GM18507 (cell line): ENCODE measurements at regions not wholly inside any gene's neighbourhood (a gene's known extent, or its start where the extent isn't known, plus 50 kb on each side); places are given as distances from the start of the nearest gene placed in this dataset.
"Not testable (repeated sequence)": the region's sequence is repeated elsewhere in the genome, so short reads cannot be mapped to it uniquely, and the experiment has no call there.

Source experiments
- DNase-seq: peaks from one replicate; pipeline ENCODE4 v3.0.0; 2011; ENCODE audit warnings: low read depth; ENCODE audit not compliant: insufficient read length; ENCODE audit errors: extremely low spot score
- FAIRE-seq: peaks from 2 replicates; lab custom pipeline; 2011; peaks lifted over from hg19 to GRCh38; lab: Jason Lieb, UNC

- FAIRE-seq (no peak), DNase-seq (no peak)
These were observed 815.2 kb downstream of the NR4A2 start for GRCh38 chr2:155517362-155517761.

GRCh38 chr2:155513248-155513647, 814.8 kb downstream of the KCNJ3 start:
- DNase-seq: no peak
- no peak for FAIRE-seq

GRCh38 chr2:155502766-155503165, 804.3 kb downstream of the KCNJ3 start:
- FAIRE-seq: no peak
- DNase-seq: no peak

GRCh38 chr2:155498106-155498505, 799.6 kb downstream of the KCNJ3 start:
- no peak for DNase-seq

GRCh38 chr2:155494744-155495143, 796.2 kb downstream of the KCNJ3 start:
- no peak for DNase-seq
- no peak for FAIRE-seq

More at GRCh38 chr2:155498106-155498505, 799.6 kb downstream of the KCNJ3 start:
- FAIRE-seq: no peak

GRCh38 chr2:155485141-155485842, 786.8 kb downstream of the KCNJ3 start:
- no peak for FAIRE-seq
- no peak for DNase-seq

GRCh38 chr2:155481141-155481540, 782.6 kb downstream of the KCNJ3 start:
- DNase-seq (no peak), FAIRE-seq (no peak)

GRCh38 chr2:155472018-155472417, 773.5 kb downstream of the KCNJ3 start:
- not testable (repeated sequence) for FAIRE-seq

GRCh38 chr2:155456222-155456621, 757.7 kb downstream of the KCNJ3 start:
- no peak for FAIRE-seq
- no peak for DNase-seq

More at GRCh38 chr2:155472018-155472417, 773.5 kb downstream of the KCNJ3 start:
- DNase-seq: not testable (repeated sequence)

- no peak for FAIRE-seq
These were observed 744.4 kb downstream of the KCNJ3 start for GRCh38 chr2:155442755-155443372.

GRCh38 chr2:155442088-155442487, 743.6 kb downstream of the KCNJ3 start:
- no peak for FAIRE-seq

More at GRCh38 chr2:155442755-155443372, 744.4 kb downstream of the KCNJ3 start:
- DNase-seq: no peak

GRCh38 chr2:155431004-155431507, 732.6 kb downstream of the KCNJ3 start:
- DNase-seq (no peak), FAIRE-seq (no peak)

More at GRCh38 chr2:155442088-155442487, 743.6 kb downstream of the KCNJ3 start:
- no peak for DNase-seq

- DNase-seq (no peak), FAIRE-seq (no peak)
These were observed 729.0 kb downstream of the KCNJ3 start for GRCh38 chr2:155427470-155427869.

GRCh38 chr2:155424518-155424917, 726.0 kb downstream of the KCNJ3 start:
- FAIRE-seq: no peak
- DNase-seq: no peak

- no peak for FAIRE-seq
These were observed 720.3 kb downstream of the KCNJ3 start for GRCh38 chr2:155418753-155419152.

GRCh38 chr2:155412598-155412997, 714.1 kb downstream of the KCNJ3 start:
- no peak for FAIRE-seq
- no peak for DNase-seq

More at GRCh38 chr2:155418753-155419152, 720.3 kb downstream of the KCNJ3 start:
- no peak for DNase-seq

GRCh38 chr2:155404433-155405002, 706.0 kb downstream of the KCNJ3 start:
- DNase-seq (no peak), FAIRE-seq (no peak)

GRCh38 chr2:155393406-155393805, 694.9 kb downstream of the KCNJ3 start:
- DNase-seq (no peak), FAIRE-seq (no peak)

- DNase-seq (no peak), FAIRE-seq (no peak)
These were observed 693.2 kb downstream of the KCNJ3 start for GRCh38 chr2:155391613-155392130.

- DNase-seq: no peak
- FAIRE-seq: no peak
These were observed 690.7 kb downstream of the KCNJ3 start for GRCh38 chr2:155389224-155389623.
